ENCODE measurements at regions not wholly inside any gene's neighbourhood (a gene's known extent, or its start where the extent isn't known, plus 50 kb on each side); places are given as distances from the start of the nearest gene placed in this dataset.
"Not testable (repeated sequence)": the region's sequence is repeated elsewhere in the genome, so short reads cannot be mapped to it uniquely, and the experiment has no call there.

GRCh38 chr16:29177888-29178726, 193.3 kb downstream of the LAT start:
- DNase-seq: not testable (repeated sequence)

GRCh38 chr16:29177203-29177887, 192.5 kb downstream of the LAT start:
- DNase-seq: not testable (repeated sequence)

GRCh38 chr16:29176822-29177202, 192.0 kb downstream of the LAT start:
- DNase-seq: not testable (repeated sequence)

GRCh38 chr16:29176154-29176470, 191.3 kb downstream of the LAT start:
- not testable (repeated sequence) for DNase-seq

GRCh38 chr16:29175411-29176153, 190.7 kb downstream of the LAT start:
- DNase-seq: not testable (repeated sequence)

GRCh38 chr16:29173371-29174305, 188.8 kb downstream of the LAT start:
- DNase-seq: not testable (repeated sequence)

- DNase-seq: not testable (repeated sequence)
Measured at GRCh38 chr16:29172098-29172724, 187.4 kb downstream of the LAT start.

- not testable (repeated sequence) for DNase-seq
Measured at GRCh38 chr16:29171296-29171695, 186.4 kb downstream of the LAT start.

GRCh38 chr16:29170393-29171119, 185.7 kb downstream of the LAT start:
- not testable (repeated sequence) for DNase-seq

- DNase-seq: not testable (repeated sequence)
Measured at GRCh38 chr16:29169295-29169994, 184.6 kb downstream of the LAT start.

GRCh38 chr16:29168515-29169259, 183.8 kb downstream of the LAT start:
- DNase-seq: not testable (repeated sequence)

- DNase-seq: not testable (repeated sequence)
Measured at GRCh38 chr16:29164442-29165089, 179.7 kb downstream of the LAT start.

- not testable (repeated sequence) for DNase-seq
Measured at GRCh38 chr16:29160171-29160570, 175.3 kb downstream of the LAT start.

GRCh38 chr16:29159603-29160002, 174.8 kb downstream of the LAT start:
- DNase-seq: not testable (repeated sequence)

- no peak for DNase-seq
Measured at GRCh38 chr16:29158785-29159184, 173.9 kb downstream of the LAT start.

GRCh38 chr16:29158031-29158784, 173.4 kb downstream of the LAT start:
- not testable (repeated sequence) for DNase-seq

- DNase-seq: peak; percentile 37
Measured at GRCh38 chr16:29157051-29157923, 172.4 kb downstream of the LAT start.
